ENCODE measurements at regions not wholly inside any gene's neighbourhood (a gene's known extent, or its start where the extent isn't known, plus 50 kb on each side); places are given as distances from the start of the nearest gene placed in this dataset.

GRCh38 chr6:145502416-145502815 lies 232.9 kb downstream of the EPM2A start:
- no peak overlapping the region for H4K5ac ChIP-seq (ENCODE audit: insufficient read length, low read depth, low read length)
- no peak overlapping the region for H2BK5ac ChIP-seq (ENCODE audit: insufficient read length, low read length)
- H3K23me2 ChIP-seq (ENCODE audit: insufficient read length, low read depth, low read length, poor library complexity, severe bottlenecking), result no peaks in the 10 kb centered on the region
- no peaks in the 10 kb centered on the region for H3K4me1 ChIP-seq (ENCODE audit: insufficient read depth, low read length)
- Mint-ChIP-seq H3K4me1 (no peaks in the 10 kb centered on the region), H3K9me3 (no peaks in the 10 kb centered on the region), H3K4me3 (no peak overlapping the region), H3K27me3 (ENCODE audit: low read depth) (no peaks in the 10 kb centered on the region; the same call in 1 of the 2 replicates), H3K36me3 (ENCODE audit: insufficient read depth in 1 of 3, low read depth in 3 of 3) (no peaks in the 10 kb centered on the region), H3K27ac (no peak overlapping the region)
- DNase-seq, result no peak
- no peak for TF ChIP-seq CTCF (conservative IDR thresholded peaks at IDR 0.05)
- H3K79me2 ChIP-seq (ENCODE audit: insufficient read depth, low read length), result no peaks in the 10 kb centered on the region
- H2BK20ac ChIP-seq (ENCODE audit: low read depth, low read length, poor library complexity, severe bottlenecking), result no peak overlapping the region
- no peaks in the 10 kb centered on the region for H3K27me3 ChIP-seq (ENCODE audit: insufficient read depth, low read length)
- no peak overlapping the region for H3K56ac ChIP-seq (ENCODE audit: insufficient read length, low read depth, low read length)
- H3K4ac ChIP-seq (ENCODE audit: low read depth, low read length), result no peak overlapping the region
- no CpG with 5 or more reads among the region's 1 CpG for WGBS (ENCODE audit: extremely low coverage, insufficient read length, low lambda C conversion rate)
- H2BK15ac ChIP-seq (ENCODE audit: low read depth, low read length), result no peak overlapping the region
- H2AFZ ChIP-seq (ENCODE audit: low read length), result no peak overlapping the region
- no peak overlapping the region for H3K4me2 ChIP-seq (ENCODE audit: insufficient read depth, insufficient read length, low read length)
- H3K27ac ChIP-seq (ENCODE audit: insufficient read length, low read depth, low read length), result no peak overlapping the region
- H4K8ac ChIP-seq (replicated peaks; ENCODE audit: insufficient read length, low read depth, low read length), result no peak overlapping the region
- H2AK5ac ChIP-seq (ENCODE audit: insufficient read length, low read length), result no peak overlapping the region
- no peak overlapping the region for H2BK12ac ChIP-seq (ENCODE audit: insufficient read length, low read depth, low read length)
- H3T11ph ChIP-seq (ENCODE audit: low read length), result no peak overlapping the region
- H3K9ac ChIP-seq (ENCODE audit: extremely low read depth, insufficient read length, low read length), result no peak overlapping the region
- no peak overlapping the region for H3K23ac ChIP-seq (ENCODE audit: insufficient read length, low read depth, low read length)
- H3K18ac ChIP-seq (ENCODE audit: insufficient read length, low read depth, low read length), result no peak overlapping the region
- H3K9me3 ChIP-seq (ENCODE audit: control insufficient read depth, low read depth, low read length), result no peaks in the 10 kb centered on the region
- H3K14ac ChIP-seq (ENCODE audit: insufficient read depth, low read length), result no peak overlapping the region
- H4K91ac ChIP-seq (ENCODE audit: insufficient read length, low read depth, low read length), result no peak overlapping the region
- no peaks in the 10 kb centered on the region for H3K79me1 ChIP-seq (ENCODE audit: insufficient read depth, low read depth, low read length, poor library complexity, severe bottlenecking)
- H2BK120ac ChIP-seq (ENCODE audit: low read depth, low read length, poor library complexity, severe bottlenecking), result no peak overlapping the region
- no peaks in the 10 kb centered on the region for H4K20me1 ChIP-seq (ENCODE audit: control insufficient read depth, insufficient read depth, insufficient read length)

Measured in H9 (cell line).